ENCODE measurements at regions not wholly inside any gene's neighbourhood (a gene's known extent, or its start where the extent isn't known, plus 50 kb on each side); places are given as distances from the start of the nearest gene placed in this dataset.

GRCh38 chr9:82161876-82162275 lies 173.3 kb downstream of the SPATA31D1 start:
- no peak for DNase-seq

- DNase-seq, result no peak
Measured at GRCh38 chr9:82164159-82164558, 175.6 kb downstream of the SPATA31D1 start.

- DNase-seq, result no peak
Measured at GRCh38 chr9:82167296-82167695, 178.7 kb downstream of the SPATA31D1 start.

- DNase-seq, result peak; percentile 22
Measured at GRCh38 chr9:82168585-82168984, 180.0 kb downstream of the SPATA31D1 start.

GRCh38 chr9:82170866-82171265 lies 182.3 kb downstream of the SPATA31D1 start:
- DNase-seq, result no peak

- DNase-seq, result no peak
Measured at GRCh38 chr9:82171271-82171670, 182.7 kb downstream of the SPATA31D1 start.

- peak; percentile 85 for DNase-seq
Measured at GRCh38 chr9:82180711-82181110, 192.1 kb downstream of the SPATA31D1 start.

GRCh38 chr9:82183181-82183860 lies 194.7 kb downstream of the SPATA31D1 start:
- no peak for DNase-seq

- no peak for DNase-seq
Measured at GRCh38 chr9:82184524-82184923, 196.0 kb downstream of the SPATA31D1 start.

GRCh38 chr9:82188817-82189216 lies 200.2 kb downstream of the SPATA31D1 start:
- no peak for DNase-seq

- DNase-seq, result no peak
Measured at GRCh38 chr9:82191082-82191770, 202.7 kb downstream of the SPATA31D1 start.

GRCh38 chr9:82192211-82192610 lies 203.6 kb downstream of the SPATA31D1 start:
- DNase-seq, result no peak

GRCh38 chr9:82196622-82197441 lies 208.3 kb downstream of the SPATA31D1 start:
- DNase-seq, result no peak

GRCh38 chr9:82201196-82201595 lies 212.6 kb downstream of the SPATA31D1 start:
- DNase-seq, result no peak

GRCh38 chr9:82202808-82203207 lies 214.2 kb downstream of the SPATA31D1 start:
- DNase-seq, result no peak

- no peak for DNase-seq
Measured at GRCh38 chr9:82206490-82206889, 217.9 kb downstream of the SPATA31D1 start.

- DNase-seq, result no peak
Measured at GRCh38 chr9:82206946-82207345, 218.4 kb downstream of the SPATA31D1 start.

GRCh38 chr9:82208741-82209450 lies 220.3 kb downstream of the SPATA31D1 start:
- DNase-seq, result no peak

- no peak for DNase-seq
Measured at GRCh38 chr9:82209797-82210470, 221.4 kb downstream of the SPATA31D1 start.

- DNase-seq, result no peak
Measured at GRCh38 chr9:82212885-82213284, 224.3 kb downstream of the SPATA31D1 start.

- DNase-seq, result no peak
Measured at GRCh38 chr9:82216435-82216834, 227.9 kb downstream of the SPATA31D1 start.

- DNase-seq, result no peak
Measured at GRCh38 chr9:82223442-82223841, 234.9 kb downstream of the SPATA31D1 start.

- no peak for DNase-seq
Measured at GRCh38 chr9:82231411-82231810, 242.8 kb downstream of the SPATA31D1 start.
